ENCODE measurements at regions not wholly inside any gene's neighbourhood (a gene's known extent, or its start where the extent isn't known, plus 50 kb on each side); places are given as distances from the start of the nearest gene placed in this dataset.

- H3K27me3 ChIP-seq = no peaks in the 10 kb centered on the region
- no peaks in the 10 kb centered on the region for H3K4me1 ChIP-seq (ENCODE audit: control insufficient read depth in 1 of 2, insufficient read depth in 1 of 2, low read depth in 1 of 2, low read length in 1 of 2)
- no peaks in the 10 kb centered on the region for H3K9me3 ChIP-seq
- H3K27ac ChIP-seq = no peak overlapping the region
- no peak overlapping the region for H3K4me3 ChIP-seq (ENCODE audit: low read depth in 1 of 2, low read length in 1 of 2)
- H3K36me3 ChIP-seq = no peaks in the 10 kb centered on the region
- TF ChIP-seq CTCF (IDR thresholded peaks at IDR 0.05) = no peak
These were observed 141.3 kb upstream of the POU2AF2 start for GRCh38 chr11:111104185-111104584.

- no peak for TF ChIP-seq CTCF (IDR thresholded peaks at IDR 0.05)
- Histone ChIP-seq H3K27ac (no peak overlapping the region), H3K4me1 (ENCODE audit: control insufficient read depth in 1 of 2, insufficient read depth in 1 of 2, low read depth in 1 of 2, low read length in 1 of 2) (no peaks in the 10 kb centered on the region), H3K27me3 (no peaks in the 10 kb centered on the region), H3K9me3 (no peaks in the 10 kb centered on the region), H3K36me3 (no peaks in the 10 kb centered on the region), H3K4me3 (ENCODE audit: low read depth in 1 of 2, low read length in 1 of 2) (no peak overlapping the region)
These were observed 143.6 kb upstream of the POU2AF2 start for GRCh38 chr11:111101881-111102280.

GRCh38 chr11:111099028-111099713 is 146.4 kb upstream of the POU2AF2 start:
- Histone ChIP-seq H3K27me3 (no peaks in the 10 kb centered on the region), H3K27ac (no peak overlapping the region), H3K4me3 (ENCODE audit: low read depth in 1 of 2, low read length in 1 of 2) (no peak overlapping the region), H3K4me1 (ENCODE audit: control insufficient read depth in 1 of 2, insufficient read depth in 1 of 2, low read depth in 1 of 2, low read length in 1 of 2) (no peaks in the 10 kb centered on the region), H3K9me3 (no peaks in the 10 kb centered on the region), H3K36me3 (no peaks in the 10 kb centered on the region)
- TF ChIP-seq CTCF (IDR thresholded peaks at IDR 0.05) = no peak

- no peaks in the 10 kb centered on the region for H3K4me1 ChIP-seq (ENCODE audit: control insufficient read depth in 1 of 2, insufficient read depth in 1 of 2, low read depth in 1 of 2, low read length in 1 of 2)
- no peaks in the 10 kb centered on the region for H3K9me3 ChIP-seq
- H3K27ac ChIP-seq = no peak overlapping the region
- no peak overlapping the region for H3K4me3 ChIP-seq (ENCODE audit: low read depth in 1 of 2, low read length in 1 of 2)
- no peak for TF ChIP-seq CTCF (IDR thresholded peaks at IDR 0.05)
- H3K27me3 ChIP-seq = no peaks in the 10 kb centered on the region
- no peaks in the 10 kb centered on the region for H3K36me3 ChIP-seq
These were observed 147.4 kb upstream of the POU2AF2 start for GRCh38 chr11:111098091-111098490.

GRCh38 chr11:111097191-111097590 is 148.3 kb upstream of the POU2AF2 start:
- no peaks in the 10 kb centered on the region for H3K27me3 ChIP-seq
- no peaks in the 10 kb centered on the region for H3K9me3 ChIP-seq
- no peaks in the 10 kb centered on the region for H3K36me3 ChIP-seq
- H3K4me3 ChIP-seq (ENCODE audit: low read depth in 1 of 2, low read length in 1 of 2) = no peak overlapping the region
- no peak for TF ChIP-seq CTCF (IDR thresholded peaks at IDR 0.05)
- no peak overlapping the region for H3K27ac ChIP-seq
- H3K4me1 ChIP-seq (ENCODE audit: control insufficient read depth in 1 of 2, insufficient read depth in 1 of 2, low read depth in 1 of 2, low read length in 1 of 2) = no peaks in the 10 kb centered on the region
